Activated T-cell treated with anti-CD3 and anti-CD28 coated beads, Interleukin-2, amount 50 U/mL, for 72 hours (primary cell): ENCODE measurements at regions not wholly inside any gene's neighbourhood (a gene's known extent, or its start where the extent isn't known, plus 50 kb on each side); places are given as distances from the start of the nearest gene placed in this dataset.

ENCODE experiments used
- ATAC-seq, 2 donors: fragments of 150-1000 bp; cut with Tn5 transposase; replicated peaks in 1 of 2; 2 replicates each; pipeline ENCODE4 v1.10.0; 2021; ENCODE audit warnings: moderate library complexity in 2 of 2, mild to moderate bottlenecking in 1 of 2
- DNase-seq, 2 donors: peaks; one replicate each; pipeline ENCODE4 v3.0.0; 2021 to 2022; ENCODE audit warnings: mixed read lengths in 1 of 2
- H3K27ac Mint-ChIP-seq: one replicate; pipeline ENCODE4 v1.8.0; 2022; ENCODE audit warnings: mild to moderate bottlenecking, moderate library complexity, mixed read lengths
- H3K27me3 Mint-ChIP-seq: one replicate; pipeline ENCODE4 v1.8.0; 2022; ENCODE audit warnings: low read depth, mixed read lengths
- H3K36me3 Mint-ChIP-seq, 2 donors: one replicate each; pipeline ENCODE4 v1.8.0; 2022; ENCODE audit warnings: mixed read lengths in 2 of 2, mild to moderate bottlenecking in 1 of 2; ENCODE audit not compliant: insufficient read depth in 2 of 2
- H3K4me1 Mint-ChIP-seq: one replicate; pipeline ENCODE4 v1.8.0; 2022; ENCODE audit warnings: low read depth, mixed read lengths
- H3K4me3 Mint-ChIP-seq, 2 donors: one replicate each; pipeline ENCODE4 v1.8.0; 2022; ENCODE audit warnings: mild to moderate bottlenecking in 2 of 2, mixed read lengths in 2 of 2, moderate library complexity in 2 of 2
- H3K9me3 Mint-ChIP-seq, 2 donors: one replicate each; pipeline ENCODE4 v1.8.0; 2022; ENCODE audit warnings: mixed read lengths in 2 of 2

DNA sequence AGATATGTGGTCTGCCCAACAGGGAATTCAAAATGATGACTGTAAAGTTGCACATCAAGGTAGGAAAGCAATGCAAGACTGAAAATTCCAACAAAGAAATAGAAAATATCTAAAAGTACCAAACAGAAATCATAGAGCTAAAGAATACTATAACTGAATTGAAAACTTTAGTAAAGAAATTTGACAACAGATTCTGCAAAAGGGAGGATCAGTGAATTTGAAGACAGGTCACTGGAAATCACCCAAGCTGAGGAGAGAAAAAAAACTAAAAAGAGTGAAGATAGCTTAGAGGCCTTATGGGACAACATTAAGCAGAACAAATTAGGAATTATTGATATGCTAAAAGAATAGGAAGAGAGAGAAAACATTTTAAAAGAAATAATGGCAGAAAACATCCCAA is 240.6 kb downstream of the SNX13 start:
- H3K4me3 Mint-ChIP-seq = no peak overlapping the region
- peaks cover 5 to 19% of the 10 kb centered on the region in 2 donors for H3K36me3 Mint-ChIP-seq
- no peak overlapping the region for H3K27ac Mint-ChIP-seq

GRCh38 chr7:17700138-17700537 is 240.2 kb downstream of the SNX13 start:
- Mint-ChIP-seq H3K4me3 (no peak overlapping the region), H3K27me3 (peaks cover 5% of the 10 kb centered on the region), H3K36me3 (peaks cover 5 to 19% of the 10 kb centered on the region in 2 donors), H3K27ac (no peak overlapping the region), H3K9me3 (peaks cover 12 to 16% of the 10 kb centered on the region in 2 donors), H3K4me1 (no peaks in the 10 kb centered on the region)
- ATAC-seq (no peak), DNase-seq (no peak)

More for the DNA sequence above, 240.6 kb downstream of the SNX13 start:
- H3K27me3 Mint-ChIP-seq = peaks cover 5% of the 10 kb centered on the region
- ATAC-seq (no peak), DNase-seq (no peak)
- H3K9me3 Mint-ChIP-seq = peaks cover 12 to 16% of the 10 kb centered on the region in 2 donors
- H3K4me1 Mint-ChIP-seq = no peaks in the 10 kb centered on the region

- Mint-ChIP-seq H3K27ac (no peak overlapping the region), H3K36me3 (no peaks in the 10 kb centered on the region), H3K4me3 (no peak overlapping the region), H3K27me3 (peaks cover 6% of the 10 kb centered on the region), H3K4me1 (no peaks in the 10 kb centered on the region), H3K9me3 (peaks cover 0 to 1% of the 10 kb centered on the region in 2 donors)
- no peak for DNase-seq
- no peak for ATAC-seq
Observed at GRCh38 chr7:17706275-17706674, 234.0 kb downstream of the SNX13 start.

DNA sequence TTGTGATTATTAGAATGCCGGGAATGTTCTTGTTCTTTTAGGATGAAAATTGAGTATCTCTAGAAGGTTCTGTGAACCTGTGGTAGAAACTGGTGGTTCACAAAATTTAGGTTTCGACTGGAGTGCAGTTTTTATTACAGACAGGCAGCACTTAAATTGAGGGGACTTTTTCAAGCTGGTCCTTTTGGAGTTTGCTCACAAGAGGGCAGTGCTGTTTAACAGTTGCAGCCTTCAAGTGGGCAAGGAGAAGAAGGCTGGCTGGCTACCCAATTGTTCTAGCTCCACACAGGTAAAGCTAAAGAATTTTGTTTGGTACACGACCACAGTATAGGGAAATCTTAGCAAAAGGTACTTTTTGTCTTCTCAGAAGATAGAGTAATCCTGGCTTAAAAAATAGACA is 233.6 kb downstream of the SNX13 start:
- no peaks in the 10 kb centered on the region for H3K9me3 Mint-ChIP-seq
- peaks cover 6% of the 10 kb centered on the region for H3K27me3 Mint-ChIP-seq
- DNase-seq (peak; percentile 29 to 42), ATAC-seq (peak; percentile 53 to 64)
- no peaks in the 10 kb centered on the region for H3K4me1 Mint-ChIP-seq
- no peaks in the 10 kb centered on the region for H3K36me3 Mint-ChIP-seq
- no peak overlapping the region for H3K4me3 Mint-ChIP-seq
- no peak overlapping the region for H3K27ac Mint-ChIP-seq

DNA sequence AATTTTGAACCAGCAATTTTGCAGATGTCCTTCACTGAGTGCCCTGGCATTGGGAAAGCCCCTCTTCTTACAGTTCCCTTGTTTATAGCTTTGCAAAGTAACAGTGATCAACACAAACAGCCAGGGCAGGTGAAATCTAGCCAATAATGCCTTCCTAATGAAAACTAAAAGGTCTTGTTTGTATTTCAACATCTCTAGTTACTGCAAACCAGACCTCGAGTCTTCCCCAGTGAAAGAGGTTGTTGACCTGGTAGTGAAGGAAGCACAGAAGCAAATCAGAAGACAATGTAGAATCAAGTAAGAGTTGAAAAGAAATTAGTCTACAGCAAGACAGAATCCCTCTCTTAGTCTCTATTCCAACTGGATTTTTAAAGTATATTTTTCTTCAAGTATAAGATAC is 231.2 kb downstream of the SNX13 start:
- no peak overlapping the region for H3K4me3 Mint-ChIP-seq
- no peaks in the 10 kb centered on the region for H3K36me3 Mint-ChIP-seq
- H3K27me3 Mint-ChIP-seq = peaks cover 6% of the 10 kb centered on the region
- ATAC-seq (no peak), DNase-seq (no peak)
- no peaks in the 10 kb centered on the region for H3K4me1 Mint-ChIP-seq
- H3K27ac Mint-ChIP-seq = no peak overlapping the region
- no peaks in the 10 kb centered on the region for H3K9me3 Mint-ChIP-seq

DNA sequence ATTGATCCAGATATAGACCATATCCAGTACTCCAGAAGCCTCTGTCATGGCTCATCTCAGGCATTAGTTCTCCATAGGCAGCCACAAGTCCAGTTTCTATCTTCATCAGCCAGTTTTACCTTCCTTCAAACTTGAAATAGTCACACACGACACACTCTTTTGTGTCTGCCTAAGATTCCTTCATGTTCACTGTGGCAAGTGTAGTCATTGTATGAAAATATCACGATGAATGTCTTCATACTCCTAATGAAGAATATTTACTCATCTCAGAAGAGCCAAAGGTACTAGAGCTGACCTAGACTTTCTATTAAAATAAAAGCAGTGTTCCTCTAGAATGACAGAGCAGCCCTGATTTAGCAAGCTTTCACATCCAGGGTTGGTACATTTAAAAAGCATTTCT is 230.7 kb downstream of the SNX13 start:
- DNase-seq (no peak), ATAC-seq (no peak)
- no peak overlapping the region for H3K4me3 Mint-ChIP-seq
- H3K4me1 Mint-ChIP-seq = no peaks in the 10 kb centered on the region
- H3K9me3 Mint-ChIP-seq = no peaks in the 10 kb centered on the region
- peaks cover 6% of the 10 kb centered on the region for H3K27me3 Mint-ChIP-seq
- H3K27ac Mint-ChIP-seq = no peak overlapping the region
- no peaks in the 10 kb centered on the region for H3K36me3 Mint-ChIP-seq

- peaks cover 6% of the 10 kb centered on the region for H3K27me3 Mint-ChIP-seq
- no peak for ATAC-seq
- no peak overlapping the region for H3K4me3 Mint-ChIP-seq
- no peak for DNase-seq
- no peaks in the 10 kb centered on the region for H3K36me3 Mint-ChIP-seq
- no peak overlapping the region for H3K27ac Mint-ChIP-seq
- no peaks in the 10 kb centered on the region for H3K4me1 Mint-ChIP-seq
- no peaks in the 10 kb centered on the region for H3K9me3 Mint-ChIP-seq
Observed at GRCh38 chr7:17710312-17710711, 230.0 kb downstream of the SNX13 start.

- Mint-ChIP-seq H3K9me3 (no peaks in the 10 kb centered on the region), H3K27ac (no peak overlapping the region), H3K4me1 (no peaks in the 10 kb centered on the region), H3K36me3 (no peaks in the 10 kb centered on the region), H3K4me3 (no peak overlapping the region), H3K27me3 (peaks cover 6% of the 10 kb centered on the region)
- ATAC-seq = no peak
- no peak for DNase-seq
Observed at GRCh38 chr7:17713584-17713983, 226.7 kb downstream of the SNX13 start.

DNA sequence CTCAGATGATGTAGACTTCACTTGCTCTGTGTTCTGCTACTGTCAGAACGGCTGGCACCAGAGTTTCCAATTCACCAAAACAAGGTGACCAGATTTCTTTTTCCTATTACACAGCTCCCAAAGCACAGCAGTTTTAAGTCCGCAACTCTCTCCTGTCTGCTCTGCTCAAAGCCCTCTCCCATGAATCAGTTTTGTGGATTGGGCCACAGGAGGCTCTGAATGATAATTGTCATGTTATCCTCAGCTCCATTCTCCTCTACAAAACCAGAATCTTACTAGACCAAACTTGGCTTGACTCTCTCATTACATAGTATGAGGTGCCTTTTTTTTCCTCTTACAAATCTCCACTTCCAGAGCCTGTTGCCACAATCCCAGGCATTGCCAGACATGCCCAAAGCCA is 223.5 kb downstream of the SNX13 start:
- ATAC-seq (no peak), DNase-seq (no peak)
- H3K27ac Mint-ChIP-seq = no peak overlapping the region

DNA sequence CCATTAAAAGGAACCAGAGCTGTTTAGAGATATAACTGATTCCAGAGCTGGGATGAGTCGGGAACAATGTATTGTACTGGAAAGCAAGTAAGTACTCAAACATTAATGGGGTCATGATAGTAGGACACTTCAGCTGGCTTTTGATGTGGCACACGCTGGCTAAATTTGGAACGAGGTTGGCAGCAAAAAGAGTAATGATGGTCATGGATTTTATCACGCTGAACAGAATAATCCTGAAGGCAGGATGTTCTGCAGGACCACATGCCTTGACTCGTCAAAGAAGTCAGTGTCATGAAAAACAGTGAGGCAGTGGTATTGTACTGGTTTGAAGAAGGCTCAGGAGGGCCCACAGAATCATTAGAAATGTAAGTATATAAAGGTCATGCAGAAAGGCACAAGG is 220.3 kb downstream of the SNX13 start:
- no peaks in the 10 kb centered on the region for H3K9me3 Mint-ChIP-seq
- no peak overlapping the region for H3K27ac Mint-ChIP-seq
- H3K4me1 Mint-ChIP-seq = no peaks in the 10 kb centered on the region
- no peaks in the 10 kb centered on the region for H3K36me3 Mint-ChIP-seq
- no peak for DNase-seq
- H3K4me3 Mint-ChIP-seq = no peak overlapping the region
- no peaks in the 10 kb centered on the region for H3K27me3 Mint-ChIP-seq
- no peak for ATAC-seq

More for the DNA sequence above, 223.5 kb downstream of the SNX13 start:
- Mint-ChIP-seq H3K4me1 (no peaks in the 10 kb centered on the region), H3K36me3 (no peaks in the 10 kb centered on the region), H3K27me3 (no peaks in the 10 kb centered on the region), H3K9me3 (no peaks in the 10 kb centered on the region), H3K4me3 (no peak overlapping the region)

DNA sequence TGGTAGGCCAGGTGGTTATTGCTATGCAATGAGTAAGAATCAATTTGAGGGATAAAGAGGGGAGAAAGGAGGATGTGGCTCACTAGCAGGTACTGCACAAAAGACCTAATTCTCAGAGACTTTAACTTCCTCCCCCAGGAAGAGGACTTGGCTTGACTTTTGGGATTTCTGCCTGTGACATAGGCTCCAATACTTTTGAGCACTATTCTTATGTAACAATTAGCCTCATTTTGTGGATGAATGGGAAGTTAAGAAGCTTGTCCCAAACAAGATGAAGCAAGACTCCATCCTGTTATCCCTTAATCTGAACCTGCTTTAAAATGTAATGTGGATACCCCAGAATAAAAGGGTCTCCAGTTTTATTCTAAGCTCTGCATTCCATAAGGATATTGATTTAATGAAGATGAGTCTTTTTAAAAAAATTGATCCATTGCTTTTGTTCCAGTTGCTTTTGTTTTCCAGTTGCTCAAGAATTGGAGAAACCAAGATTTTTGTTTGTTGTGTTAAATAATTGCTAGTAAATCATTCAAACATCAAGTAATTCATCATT is 218.5 kb downstream of the SNX13 start:
- H3K27me3 Mint-ChIP-seq = no peaks in the 10 kb centered on the region
- no peaks in the 10 kb centered on the region for H3K9me3 Mint-ChIP-seq
- no peak for ATAC-seq
- H3K36me3 Mint-ChIP-seq = no peaks in the 10 kb centered on the region
- H3K4me1 Mint-ChIP-seq = no peaks in the 10 kb centered on the region
- no peak overlapping the region for H3K27ac Mint-ChIP-seq
- no peak overlapping the region for H3K4me3 Mint-ChIP-seq
- DNase-seq = no peak

- H3K27ac Mint-ChIP-seq = no peak overlapping the region
- no peaks in the 10 kb centered on the region for H3K36me3 Mint-ChIP-seq
- no peak for ATAC-seq
- H3K4me3 Mint-ChIP-seq = no peak overlapping the region
- DNase-seq = no peak
- no peaks in the 10 kb centered on the region for H3K27me3 Mint-ChIP-seq
- no peaks in the 10 kb centered on the region for H3K9me3 Mint-ChIP-seq
- no peaks in the 10 kb centered on the region for H3K4me1 Mint-ChIP-seq
Observed at GRCh38 chr7:17722798-17723197, 217.5 kb downstream of the SNX13 start.

- DNase-seq = no peak
- Mint-ChIP-seq H3K4me1 (no peaks in the 10 kb centered on the region), H3K4me3 (no peak overlapping the region), H3K36me3 (no peaks in the 10 kb centered on the region), H3K9me3 (no peaks in the 10 kb centered on the region), H3K27me3 (no peaks in the 10 kb centered on the region), H3K27ac (no peak overlapping the region)
- ATAC-seq = no peak
Observed at GRCh38 chr7:17725821-17726220, 214.5 kb downstream of the SNX13 start.

DNA sequence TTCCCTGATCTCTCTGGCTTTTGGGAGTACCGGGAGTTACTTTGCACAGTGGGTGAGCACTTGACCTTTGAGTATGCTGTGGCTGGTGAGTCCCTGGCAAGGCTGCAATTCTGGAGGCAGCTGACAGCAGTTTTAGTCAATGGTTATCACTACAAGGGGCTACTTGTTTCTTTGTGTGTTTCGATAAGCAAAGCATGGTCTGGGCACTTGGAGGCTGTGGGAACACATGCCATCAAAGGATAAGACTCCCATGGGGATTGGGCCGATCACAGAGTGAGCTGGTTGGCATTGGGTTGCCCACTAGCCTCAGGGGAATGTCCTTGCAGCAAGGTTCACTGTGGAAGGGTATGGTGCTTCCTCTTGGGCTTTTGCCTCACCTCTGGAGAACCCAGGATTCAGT is 208.2 kb downstream of the SNX13 start:
- H3K27me3 Mint-ChIP-seq = no peaks in the 10 kb centered on the region
- H3K9me3 Mint-ChIP-seq = peaks cover 6 to 11% of the 10 kb centered on the region in 2 donors
- no peak overlapping the region for H3K27ac Mint-ChIP-seq

More for the DNA sequence above, 208.2 kb downstream of the SNX13 start:
- peaks cover 1 to 2% of the 10 kb centered on the region in 2 donors for H3K36me3 Mint-ChIP-seq
- no peaks in the 10 kb centered on the region for H3K4me1 Mint-ChIP-seq
- H3K4me3 Mint-ChIP-seq = no peak overlapping the region
- no peak for DNase-seq
- ATAC-seq = no peak
